ENCODE measurements at regions not wholly inside any gene's neighbourhood (a gene's known extent, or its start where the extent isn't known, plus 50 kb on each side); places are given as distances from the start of the nearest gene placed in this dataset.

- peaks cover 10% of the 10 kb centered on the region for H3K27me3 ChIP-seq (replicated peaks; ENCODE audit: insufficient read depth)
- H3F3A ChIP-seq (ENCODE audit: insufficient read depth) = no peaks in the 10 kb centered on the region
- no peaks in the 10 kb centered on the region for H3K9me3 ChIP-seq (ENCODE audit: low read depth)
- H3K9ac ChIP-seq = no peak overlapping the region
- no peak overlapping the region for H3K4me3 ChIP-seq
- H3K9me2 ChIP-seq (ENCODE audit: insufficient read depth) = no peaks in the 10 kb centered on the region
- no peak overlapping the region for H2AFZ ChIP-seq
- no peak overlapping the region for H3K4me2 ChIP-seq (ENCODE audit: unreplicated experiment)
- no peak for TF ChIP-seq EZH2 (IDR thresholded peaks at IDR 0.05; ENCODE audit: insufficient read depth, poor library complexity, severe bottlenecking)
- TF ChIP-seq EZH2phosphoT487 (IDR thresholded peaks at IDR 0.05; ENCODE audit: insufficient read depth, low read depth) = no peak
- in situ Hi-C loops (cut with MboI) = no loop called here
- no peak for DNase-seq
- 24 to 34% methylated on average over 3 of the region's 3 CpGs for WGBS, 2 experiments (ENCODE audit: low coverage in 1 of 2, low lambda C conversion rate in 2 of 2, missing lambda C conversion rate in 2 of 2)
- no peaks in the 10 kb centered on the region for H3K36me3 ChIP-seq (ENCODE audit: low read depth)
- no peak overlapping the region for H3K27ac ChIP-seq
- H3K4me1 ChIP-seq (ENCODE audit: insufficient read depth) = no peaks in the 10 kb centered on the region
- no peaks in the 10 kb centered on the region for H4K20me1 ChIP-seq (ENCODE audit: insufficient read depth)
- no peaks in the 10 kb centered on the region for H3K79me2 ChIP-seq (ENCODE audit: insufficient read depth)
Observed at GRCh38 chr7:157061979-157062378, 51.5 kb upstream of the MNX1 start.

DNA sequence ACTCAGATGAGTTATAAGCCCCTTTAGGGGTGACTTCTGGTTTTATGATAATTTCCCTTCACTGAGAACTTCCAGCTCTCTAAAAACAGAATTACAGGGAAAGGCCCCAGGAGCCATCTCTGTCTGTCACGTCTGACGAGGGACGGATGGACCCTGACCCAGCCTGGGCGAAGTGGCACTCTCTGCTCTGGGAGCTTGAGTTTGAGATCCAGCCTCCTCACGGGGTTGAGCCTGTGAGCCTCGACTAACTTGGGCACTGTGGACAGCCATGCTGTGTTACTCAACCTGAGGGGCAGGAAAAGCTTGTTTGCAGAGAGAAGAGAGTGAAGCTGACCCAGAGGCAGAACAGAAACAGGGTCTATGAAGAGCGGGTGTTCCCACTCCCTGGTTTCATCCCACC, 54.6 kb upstream of the MNX1 start:
- Histone ChIP-seq H3K9ac (no peak overlapping the region), H3F3A (ENCODE audit: insufficient read depth) (no peaks in the 10 kb centered on the region), H3K4me1 (ENCODE audit: insufficient read depth) (no peaks in the 10 kb centered on the region), H3K27me3 (replicated peaks; ENCODE audit: insufficient read depth) (peaks cover 35% of the 10 kb centered on the region), H3K4me2 (ENCODE audit: unreplicated experiment) (no peak overlapping the region), H2AFZ (no peak overlapping the region), H3K4me3 (no peak overlapping the region), H3K27ac (no peak overlapping the region), H3K79me2 (ENCODE audit: insufficient read depth) (no peaks in the 10 kb centered on the region), H3K9me3 (ENCODE audit: low read depth) (no peaks in the 10 kb centered on the region), H3K36me3 (ENCODE audit: low read depth) (no peaks in the 10 kb centered on the region), H4K20me1 (ENCODE audit: insufficient read depth) (no peaks in the 10 kb centered on the region), H3K9me2 (ENCODE audit: insufficient read depth) (no peaks in the 10 kb centered on the region)
- WGBS, 2 experiments (ENCODE audit: low coverage in 1 of 2, low lambda C conversion rate in 2 of 2, missing lambda C conversion rate in 2 of 2) = 43 to 59% methylated on average over 7 of the region's 7 CpGs
- no peak for DNase-seq
- in situ Hi-C loops (cut with MboI) = no loop called here
- TF ChIP-seq EZH2 (IDR thresholded peaks at IDR 0.05; ENCODE audit: insufficient read depth, poor library complexity, severe bottlenecking) = no peak
- no peak for TF ChIP-seq EZH2phosphoT487 (IDR thresholded peaks at IDR 0.05; ENCODE audit: insufficient read depth, low read depth)

GRCh38 chr7:157072361-157072760, 61.9 kb upstream of the MNX1 start:
- Histone ChIP-seq H3K9ac (no peak overlapping the region), H3K36me3 (ENCODE audit: low read depth) (no peaks in the 10 kb centered on the region), H2AFZ (no peak overlapping the region), H3K4me1 (ENCODE audit: insufficient read depth) (no peaks in the 10 kb centered on the region), H4K20me1 (ENCODE audit: insufficient read depth) (no peaks in the 10 kb centered on the region), H3K27ac (no peak overlapping the region), H3K79me2 (ENCODE audit: insufficient read depth) (no peaks in the 10 kb centered on the region), H3F3A (ENCODE audit: insufficient read depth) (no peaks in the 10 kb centered on the region), H3K9me2 (ENCODE audit: insufficient read depth) (no peaks in the 10 kb centered on the region), H3K4me2 (ENCODE audit: unreplicated experiment) (no peak overlapping the region), H3K27me3 (replicated peaks; ENCODE audit: insufficient read depth) (peaks cover 70% of the 10 kb centered on the region), H3K4me3 (no peak overlapping the region), H3K9me3 (ENCODE audit: low read depth) (no peaks in the 10 kb centered on the region)
- 29 to 30% methylated on average over 5 of the region's 5 CpGs for WGBS, 2 experiments (ENCODE audit: low coverage in 1 of 2, low lambda C conversion rate in 2 of 2, missing lambda C conversion rate in 2 of 2)
- no peak for DNase-seq
- no peak for TF ChIP-seq EZH2phosphoT487 (IDR thresholded peaks at IDR 0.05; ENCODE audit: insufficient read depth, low read depth)
- no peak for TF ChIP-seq EZH2 (IDR thresholded peaks at IDR 0.05; ENCODE audit: insufficient read depth, poor library complexity, severe bottlenecking)
- in situ Hi-C loops (cut with MboI) = no loop called here

GRCh38 chr7:157073335-157073734, 62.9 kb upstream of the MNX1 start:
- no peaks in the 10 kb centered on the region for H3F3A ChIP-seq (ENCODE audit: insufficient read depth)
- 5% methylated on average over 3 of the region's 3 CpGs for WGBS, 2 experiments (ENCODE audit: low coverage in 1 of 2, low lambda C conversion rate in 2 of 2, missing lambda C conversion rate in 2 of 2)
- H3K9me2 ChIP-seq (ENCODE audit: insufficient read depth) = no peaks in the 10 kb centered on the region
- in situ Hi-C loops (cut with MboI) = no loop called here
- no peak overlapping the region for H2AFZ ChIP-seq
- no peak for TF ChIP-seq EZH2 (IDR thresholded peaks at IDR 0.05; ENCODE audit: insufficient read depth, poor library complexity, severe bottlenecking)
- no peak for TF ChIP-seq EZH2phosphoT487 (IDR thresholded peaks at IDR 0.05; ENCODE audit: insufficient read depth, low read depth)
- H3K27me3 ChIP-seq (replicated peaks; ENCODE audit: insufficient read depth) = peaks cover 68% of the 10 kb centered on the region
- H3K36me3 ChIP-seq (ENCODE audit: low read depth) = no peaks in the 10 kb centered on the region
- H3K27ac ChIP-seq = no peak overlapping the region
- no peaks in the 10 kb centered on the region for H3K79me2 ChIP-seq (ENCODE audit: insufficient read depth)
- DNase-seq = no peak
- H3K4me2 ChIP-seq (ENCODE audit: unreplicated experiment) = no peak overlapping the region
- no peak overlapping the region for H3K4me3 ChIP-seq
- H3K9me3 ChIP-seq (ENCODE audit: low read depth) = no peaks in the 10 kb centered on the region
- no peak overlapping the region for H3K9ac ChIP-seq
- no peaks in the 10 kb centered on the region for H3K4me1 ChIP-seq (ENCODE audit: insufficient read depth)
- H4K20me1 ChIP-seq (ENCODE audit: insufficient read depth) = no peaks in the 10 kb centered on the region
